Suppressor macrophage treated with lipopolysaccharide for 4 hours (primary cell): ENCODE measurements at regions not wholly inside any gene's neighbourhood (a gene's known extent, or its start where the extent isn't known, plus 50 kb on each side); places are given as distances from the start of the nearest gene placed in this dataset.

Experiments used
- DNase-seq: peaks from one replicate; pipeline ENCODE4 v3.0.0-alpha.2; 2020

DNA sequence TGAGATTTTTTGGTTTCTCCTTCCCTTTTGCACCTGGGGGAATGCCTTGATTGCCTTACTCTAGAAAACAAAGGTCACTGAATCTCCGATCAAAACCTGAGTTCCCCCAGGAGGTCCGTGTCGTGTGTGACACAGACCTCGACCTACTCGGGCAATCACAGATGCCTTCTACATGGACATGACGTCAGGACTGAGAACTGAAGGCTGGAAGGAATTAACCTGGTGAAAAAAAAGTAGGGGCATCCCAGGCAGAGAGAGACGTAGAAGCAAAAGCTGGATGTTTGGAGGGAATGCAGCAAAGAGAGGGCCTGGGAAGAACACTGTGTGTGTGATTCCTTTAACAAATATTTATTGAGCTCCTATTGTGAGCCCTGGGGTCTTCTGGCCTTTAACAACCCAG lies 178.0 kb downstream of the PRDM2 start:
- DNase-seq = no peak

DNA sequence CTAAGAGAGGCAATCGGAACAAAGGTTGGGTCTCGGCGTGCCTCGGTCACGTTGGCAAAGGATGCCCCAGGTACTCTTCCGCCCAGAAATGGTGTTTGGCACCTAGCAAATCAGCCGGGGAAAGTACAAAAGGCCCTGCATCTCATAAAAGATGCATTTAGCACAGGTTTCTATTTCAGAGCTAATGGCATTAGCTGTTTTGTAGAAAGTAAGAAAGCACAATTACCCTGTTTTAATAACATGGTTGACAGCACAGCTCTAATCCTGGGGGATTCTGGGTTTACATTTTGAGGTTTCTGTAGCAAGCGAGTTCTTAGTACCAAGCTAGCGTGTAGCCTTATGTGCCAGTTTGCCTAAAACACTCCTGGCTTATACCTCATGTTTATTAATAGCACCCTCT lies 178.5 kb downstream of the PRDM2 start:
- no peak for DNase-seq

DNA sequence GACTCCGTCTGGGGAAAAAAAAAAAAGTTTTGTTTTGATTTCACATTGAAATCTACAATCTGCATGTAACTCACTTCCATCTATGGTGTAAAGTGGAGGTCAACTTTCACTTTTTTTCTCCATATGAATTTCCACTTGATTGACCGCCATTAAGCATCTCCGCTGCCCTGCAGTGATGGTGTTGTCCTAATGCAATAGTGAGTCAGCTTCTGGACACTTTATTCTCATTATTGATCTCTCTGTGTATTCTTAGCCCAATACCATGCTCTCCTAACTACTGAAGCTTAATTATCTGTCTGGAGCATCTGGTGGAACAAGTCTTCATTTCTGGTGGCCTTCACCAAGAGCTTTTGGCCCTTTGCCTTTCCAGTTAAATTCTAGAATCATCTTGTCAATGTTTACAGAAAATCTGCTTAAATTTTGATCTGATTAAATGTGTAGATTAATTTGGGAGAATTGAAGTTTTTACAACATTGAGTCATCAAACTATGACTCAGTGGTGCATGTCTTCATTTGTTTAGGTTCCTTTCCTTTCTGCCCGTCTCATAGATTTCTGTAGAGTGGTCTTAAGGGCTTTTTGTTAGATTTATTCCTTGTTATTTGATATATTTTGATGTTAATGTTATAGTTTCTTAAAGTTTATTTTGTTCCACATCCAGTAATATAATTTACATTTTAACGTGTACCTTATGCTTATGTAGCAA lies 181.5 kb downstream of the PRDM2 start:
- DNase-seq = no peak

DNA sequence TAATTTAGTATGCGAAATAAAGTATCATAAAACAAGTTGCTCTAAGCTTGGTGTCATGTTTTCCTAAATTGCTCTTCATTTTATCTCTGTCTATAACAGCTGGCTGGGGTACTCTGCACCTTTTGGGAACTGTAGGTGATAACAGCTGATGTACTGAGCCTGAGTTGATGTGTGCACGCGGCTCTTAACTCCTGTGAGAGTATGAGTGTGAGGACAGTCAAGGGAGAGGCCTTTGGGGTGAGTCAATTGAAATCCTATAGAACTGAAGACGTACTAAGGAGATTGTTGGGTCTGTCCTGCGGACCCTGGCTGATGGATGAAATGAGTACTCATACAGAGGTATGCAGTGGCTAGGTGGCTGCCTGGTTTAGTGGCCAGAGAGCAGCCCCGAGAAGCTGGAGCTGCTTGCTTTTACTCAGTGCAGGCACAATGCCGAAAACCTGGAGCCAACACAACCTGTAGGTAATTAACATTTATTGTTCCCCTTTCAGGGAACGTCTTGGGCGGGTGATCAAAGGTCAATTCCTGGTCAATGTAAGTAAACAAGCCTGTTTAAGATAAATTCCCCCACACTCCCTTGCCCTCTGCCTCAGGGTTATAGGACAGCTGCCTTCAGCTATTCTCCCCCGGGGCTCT lies 188.5 kb downstream of the PRDM2 start:
- DNase-seq = no peak

DNA sequence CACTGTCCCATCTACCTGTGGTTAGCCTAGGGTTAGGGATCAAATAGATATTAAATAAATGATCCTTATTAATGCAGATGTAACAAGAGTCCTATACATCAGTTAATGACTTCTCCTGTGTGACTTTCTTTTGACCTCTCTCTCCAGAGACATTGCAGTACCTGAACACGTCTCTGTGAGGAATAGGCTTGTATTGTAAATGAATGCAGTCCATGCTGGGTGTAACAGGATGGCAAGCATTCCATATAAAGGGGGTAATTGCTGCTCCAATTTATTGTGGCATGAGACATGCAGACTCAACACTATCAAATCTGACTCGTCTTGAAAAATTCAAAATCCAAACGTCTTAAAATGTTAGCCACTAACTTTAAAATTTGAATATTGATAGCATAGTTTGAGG lies 189.5 kb downstream of the PRDM2 start:
- no peak for DNase-seq

DNA sequence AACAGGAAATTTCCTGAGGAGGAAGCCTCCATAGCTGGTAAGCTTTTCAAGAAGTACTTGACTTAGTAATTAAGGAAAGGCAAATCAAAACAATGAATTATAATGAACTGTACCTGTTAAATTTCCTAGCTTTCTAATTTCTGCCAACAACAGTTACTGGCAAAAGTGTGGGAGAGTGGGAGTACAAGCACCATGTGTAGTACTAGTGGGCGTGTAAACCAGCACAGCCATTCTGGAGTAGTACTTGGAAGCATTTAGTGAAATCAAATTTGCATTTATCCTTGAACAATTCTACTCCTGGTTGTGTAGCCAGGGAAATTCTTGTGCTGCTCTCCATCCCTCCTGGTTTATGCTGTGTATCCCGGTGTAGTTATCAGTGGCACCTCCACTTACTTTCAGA lies 190.8 kb downstream of the PRDM2 start:
- DNase-seq = no peak

DNA sequence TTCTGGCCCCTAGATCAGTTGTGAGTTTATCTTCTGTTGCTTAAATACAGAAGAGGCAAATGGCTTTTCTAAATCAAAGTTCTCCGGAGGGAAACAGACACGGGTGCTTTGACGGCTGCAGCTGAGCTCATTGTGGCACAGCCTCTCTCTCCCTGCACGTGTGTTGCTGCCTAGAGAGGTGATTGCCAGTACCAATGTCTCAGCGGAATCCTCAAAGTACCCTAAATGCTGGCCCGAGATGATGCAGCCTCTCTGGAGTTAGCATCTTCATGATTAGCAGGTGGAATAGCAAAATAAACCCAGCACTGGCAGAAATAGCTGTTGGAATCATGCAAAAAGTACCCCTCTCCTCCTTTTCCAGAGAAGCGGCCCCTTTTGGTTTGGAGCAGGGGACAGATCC lies 192.2 kb downstream of the PRDM2 start:
- no peak for DNase-seq

DNA sequence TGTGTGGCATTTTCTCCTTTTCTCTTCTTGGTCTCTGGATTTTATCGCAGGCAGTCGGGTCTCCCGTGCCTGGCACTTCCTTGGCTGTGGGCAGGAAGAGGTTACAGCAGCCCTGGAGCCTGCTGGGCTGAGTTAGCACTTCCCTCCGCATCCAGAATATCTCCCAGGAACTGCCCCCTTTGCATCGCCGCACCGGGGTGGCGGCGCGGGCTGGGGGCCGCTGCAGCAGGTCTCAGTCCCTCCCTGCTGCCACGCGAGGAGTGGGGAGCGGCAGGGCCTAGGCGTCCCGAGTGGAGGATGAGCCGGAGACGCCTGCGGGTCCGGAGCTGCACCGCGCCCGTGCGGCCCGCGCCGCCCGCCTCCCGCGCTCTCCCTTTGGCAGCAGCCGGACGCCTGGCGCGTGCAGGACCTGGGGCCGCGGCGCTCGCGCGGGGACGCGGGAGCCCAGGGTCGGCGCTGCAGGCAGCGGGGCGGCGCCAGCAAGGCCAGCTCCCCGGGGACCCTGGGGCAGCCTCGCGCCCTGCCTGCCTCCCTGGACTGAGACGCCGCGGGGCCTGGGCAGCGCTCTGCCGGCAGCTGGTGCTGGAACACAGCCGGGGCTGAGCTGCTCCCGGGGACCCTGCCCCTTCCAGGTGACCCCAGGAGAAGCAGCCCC lies 192.8 kb downstream of the PRDM2 start:
- no peak for DNase-seq

DNA sequence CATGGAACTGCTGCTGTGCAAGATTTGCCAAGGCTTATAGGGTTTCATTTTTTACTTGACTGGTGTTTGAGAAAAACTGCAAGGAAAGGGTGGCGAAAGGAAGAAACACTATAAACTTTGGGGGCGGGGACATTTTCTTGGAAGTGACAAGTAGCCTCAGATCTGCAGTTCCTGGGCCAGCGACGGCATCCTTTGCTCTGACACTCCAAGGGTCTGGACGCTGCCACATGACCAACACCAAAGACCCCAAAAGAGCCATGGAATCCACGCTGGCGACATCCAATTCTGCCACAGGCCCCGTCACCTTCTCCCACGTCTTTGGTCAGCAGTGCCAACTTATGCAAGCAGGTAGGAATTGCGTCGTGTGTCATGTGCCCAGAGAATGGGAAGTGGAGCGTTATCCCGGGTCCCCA lies 193.4 kb downstream of the PRDM2 start:
- no peak for DNase-seq

DNA sequence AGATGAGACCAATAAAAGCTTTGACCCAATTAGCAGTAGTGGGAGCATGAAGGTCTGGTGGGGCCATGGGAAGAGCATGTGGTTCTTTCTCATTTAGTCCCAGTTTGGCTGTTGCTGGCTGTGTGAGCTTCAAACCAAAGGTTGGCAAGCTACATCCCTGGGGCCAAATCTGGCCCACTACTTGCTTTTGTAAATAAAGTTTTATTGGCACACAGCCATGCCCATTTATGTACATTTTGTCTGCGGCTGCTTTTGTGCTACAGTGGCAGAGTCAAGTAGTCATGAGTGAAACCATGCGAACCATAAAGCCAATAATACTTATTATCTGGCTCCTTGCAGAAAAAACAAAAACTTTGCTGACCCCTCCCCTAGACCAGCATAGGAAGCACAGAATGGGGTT lies 196.9 kb downstream of the PRDM2 start:
- no peak for DNase-seq

DNA sequence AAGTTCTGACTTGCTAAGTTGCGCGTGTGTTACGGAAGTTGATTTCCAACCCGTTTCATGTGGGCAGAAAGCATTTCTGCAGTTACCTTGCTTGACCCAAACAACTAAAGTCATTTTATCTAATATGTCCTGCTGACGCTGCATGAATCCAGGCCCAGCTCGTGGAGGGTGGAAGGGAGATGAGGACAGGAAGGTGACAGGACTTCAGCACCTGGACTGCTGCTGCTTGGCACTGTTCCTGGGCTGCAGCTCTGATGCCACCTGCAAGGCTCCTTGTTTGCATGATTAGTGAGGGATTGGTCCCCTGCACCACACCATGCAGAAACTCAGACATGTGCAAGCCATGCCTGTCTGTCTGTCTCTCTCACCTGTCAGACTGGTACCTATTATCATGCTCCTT lies 198.4 kb downstream of the PRDM2 start:
- DNase-seq = no peak

DNA sequence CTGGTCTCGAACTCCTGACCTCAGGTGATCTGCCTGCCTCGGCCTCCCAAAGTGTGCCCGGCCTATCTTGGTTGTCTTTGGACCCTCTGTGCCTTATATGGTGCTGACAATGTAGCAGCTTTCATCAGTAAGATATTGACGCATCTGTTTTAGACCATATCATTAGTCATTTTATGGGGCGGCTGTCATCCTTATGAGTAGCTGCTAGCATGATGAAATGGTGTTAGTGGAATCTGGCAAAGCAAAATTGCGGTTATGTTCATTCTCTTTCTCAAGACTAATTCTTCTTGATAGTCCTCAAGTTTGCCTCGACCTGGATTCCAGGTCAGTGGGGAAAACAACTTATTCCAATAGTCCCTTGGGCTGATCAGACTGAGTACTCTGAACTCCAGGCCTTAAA lies 199.9 kb downstream of the PRDM2 start:
- no peak for DNase-seq

DNA sequence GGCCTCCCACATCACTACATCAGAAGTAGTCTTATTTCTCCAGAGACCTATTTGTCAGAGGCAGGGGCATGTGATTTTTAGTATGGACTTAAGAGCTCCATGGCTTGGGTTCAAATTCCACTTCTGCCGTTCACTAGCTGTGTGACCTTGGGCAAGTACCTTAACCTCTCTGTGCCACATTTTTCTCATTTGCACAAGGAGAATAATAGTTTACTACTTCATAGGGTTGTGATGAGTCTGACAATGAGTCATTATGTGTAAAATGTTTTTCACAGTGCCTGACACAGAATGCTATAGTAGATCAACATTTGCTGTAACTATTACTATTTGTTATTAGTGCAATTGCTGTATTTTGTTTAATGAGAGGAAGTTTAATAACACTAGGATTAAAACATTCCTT lies 200.6 kb downstream of the PRDM2 start:
- no peak for DNase-seq

DNA sequence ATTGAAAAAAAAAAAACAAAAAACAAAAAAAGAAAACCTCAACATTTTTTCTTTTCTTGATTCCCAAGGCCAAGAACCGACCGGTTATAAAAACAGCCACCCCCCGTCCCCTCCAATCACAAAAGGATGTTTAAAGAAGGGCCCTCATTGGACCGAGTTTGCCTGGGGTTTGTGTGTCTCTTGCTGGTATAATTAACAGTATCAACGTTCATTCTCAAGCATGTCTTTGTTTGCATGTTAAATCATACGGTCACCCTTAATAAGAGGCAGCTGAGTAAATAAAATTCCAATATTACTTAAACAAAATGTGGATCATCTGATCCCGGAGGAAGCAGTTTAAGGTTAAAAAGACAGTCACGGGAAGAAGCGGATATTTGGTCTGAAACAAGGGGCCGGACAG lies 201.1 kb downstream of the PRDM2 start:
- no peak for DNase-seq

DNA sequence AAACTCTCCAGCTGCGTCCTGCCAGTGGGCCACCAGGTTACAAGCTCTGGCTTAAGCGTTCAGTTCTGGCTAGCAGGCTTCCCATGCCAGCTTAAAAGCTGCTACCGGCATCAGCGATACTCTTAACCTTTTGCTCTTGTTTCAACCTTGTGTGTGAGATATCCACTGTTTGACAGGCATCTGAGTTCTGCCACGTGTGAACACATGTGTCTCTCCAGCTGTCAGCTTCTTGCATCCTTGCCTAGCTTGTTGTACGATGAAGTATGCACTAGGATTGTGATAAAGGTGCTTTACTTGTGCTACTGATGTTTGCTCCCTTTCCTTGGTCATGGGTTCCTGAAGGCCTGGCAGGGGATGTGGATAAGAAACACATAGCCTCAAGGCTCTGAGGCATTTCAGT lies 201.6 kb downstream of the PRDM2 start:
- no peak for DNase-seq

DNA sequence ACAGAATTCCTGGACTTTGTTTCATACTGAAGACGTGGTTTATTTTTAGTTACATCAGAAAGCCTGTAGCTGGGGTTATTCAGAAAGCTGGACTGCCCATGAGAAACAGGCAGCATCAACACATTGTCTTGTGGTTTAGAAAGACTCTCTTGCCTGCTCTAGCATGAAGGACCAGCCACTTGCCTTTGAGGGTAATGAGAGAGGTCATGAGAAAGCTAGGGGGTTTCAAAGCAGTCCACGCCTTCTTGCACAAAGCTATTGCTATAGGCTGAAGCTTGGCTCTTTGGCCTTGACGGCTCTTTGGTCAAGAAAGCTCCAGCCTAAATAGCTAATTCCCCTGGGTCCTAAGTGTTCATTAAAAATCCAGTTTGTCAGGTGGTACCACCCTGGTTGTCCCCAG lies 208.1 kb downstream of the PRDM2 start:
- no peak for DNase-seq

DNA sequence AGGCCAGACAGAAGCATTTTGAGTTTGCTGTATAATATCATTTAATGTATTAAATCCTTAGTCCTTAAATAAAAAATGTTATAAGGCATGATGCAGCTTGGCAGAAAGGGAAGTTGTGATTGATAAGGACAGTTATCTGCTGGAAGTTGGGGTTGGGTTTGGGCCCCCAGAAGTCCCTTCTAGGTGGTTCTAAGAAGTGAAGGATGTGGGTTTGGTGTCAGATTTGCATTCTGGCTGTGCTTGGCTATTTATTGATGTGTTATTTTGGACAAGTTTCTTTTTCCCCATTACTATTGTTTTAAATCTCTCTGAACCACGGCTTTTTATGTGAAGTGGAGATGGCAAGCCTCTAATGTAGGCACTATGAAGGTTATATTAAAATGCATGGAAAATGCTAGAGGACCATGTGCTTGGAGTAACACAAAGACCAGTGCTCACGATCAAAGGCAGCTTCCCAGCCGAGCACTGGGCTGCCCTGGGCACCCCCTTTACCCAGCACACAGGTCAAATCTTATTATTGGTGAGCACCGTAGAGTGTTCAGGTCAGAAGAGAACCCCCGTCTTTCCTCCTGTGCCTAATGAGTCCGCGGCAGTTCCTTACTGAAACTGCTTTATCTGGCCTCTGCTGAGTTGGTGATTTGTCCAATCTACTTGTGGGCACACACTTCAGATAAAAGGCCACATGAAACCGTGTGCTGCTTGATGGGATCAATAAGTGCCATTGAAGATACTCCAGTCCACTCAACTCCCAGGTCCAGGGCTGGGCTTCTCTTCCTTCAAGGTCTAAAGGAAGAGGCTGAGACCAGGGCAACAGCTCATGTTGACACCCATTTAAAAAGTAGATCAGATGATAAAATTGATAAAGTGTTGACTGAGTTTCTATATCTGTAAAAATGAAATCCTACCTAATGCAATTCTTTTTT lies 212.0 kb downstream of the PRDM2 start:
- no peak for DNase-seq

DNA sequence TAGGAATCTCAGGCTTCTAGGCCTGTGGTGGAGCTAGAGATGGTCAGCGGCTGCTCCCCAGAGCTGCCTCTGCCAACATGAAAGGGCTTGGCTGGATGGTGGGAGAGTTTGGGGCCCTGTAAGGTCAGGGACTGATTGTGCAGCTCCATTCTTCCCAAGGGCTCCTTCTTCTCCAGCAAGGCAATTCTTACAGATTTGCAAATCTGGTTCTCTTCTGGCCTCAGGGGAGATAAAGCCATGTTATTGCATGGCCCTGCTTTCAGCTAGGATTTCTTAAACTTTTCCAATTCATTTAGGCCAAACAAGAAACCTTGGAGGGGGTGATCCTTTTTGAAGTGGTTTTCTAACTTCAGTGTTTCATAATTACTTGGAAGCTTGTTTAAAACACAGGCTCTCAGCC lies 213.4 kb downstream of the PRDM2 start:
- DNase-seq = no peak

DNA sequence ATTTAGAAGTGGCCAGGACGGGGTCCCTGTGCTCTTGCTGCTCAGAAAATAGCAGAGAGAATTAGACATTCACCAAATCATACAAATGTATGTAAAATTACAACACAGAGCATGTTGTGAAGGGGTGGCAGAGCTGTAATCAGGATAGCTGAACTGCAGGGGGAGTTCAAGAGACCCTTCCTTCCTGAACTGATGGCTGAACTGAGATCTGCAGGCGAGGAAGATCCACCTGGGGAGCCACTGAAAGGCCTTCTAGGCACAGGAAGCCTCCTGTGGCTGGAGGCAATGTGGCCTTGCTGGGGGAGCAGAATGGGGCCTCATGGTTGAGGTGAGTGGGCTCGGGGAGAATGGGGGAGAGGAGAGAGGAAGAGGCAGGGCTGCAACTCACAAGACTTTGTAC lies 216.5 kb downstream of the PRDM2 start:
- no peak for DNase-seq

DNA sequence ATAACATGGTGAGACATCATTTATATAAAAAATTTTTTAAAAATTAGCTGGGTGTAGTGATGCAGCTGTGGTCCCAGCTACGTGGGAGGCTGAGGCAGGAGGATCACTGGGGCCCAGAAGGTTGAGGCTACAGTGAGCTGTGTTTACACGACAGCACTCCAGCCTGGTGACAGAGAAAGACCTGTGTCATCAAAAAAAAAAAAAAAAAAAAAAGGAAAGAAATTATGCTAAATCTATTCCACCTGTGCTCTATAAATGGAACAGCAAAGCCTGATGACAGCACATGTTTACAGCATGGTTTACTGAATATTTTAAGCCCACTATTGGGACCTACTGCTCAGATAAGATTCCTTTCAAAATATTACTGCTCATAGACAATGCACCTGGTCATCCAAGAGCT lies 217.6 kb downstream of the PRDM2 start:
- no peak for DNase-seq

DNA sequence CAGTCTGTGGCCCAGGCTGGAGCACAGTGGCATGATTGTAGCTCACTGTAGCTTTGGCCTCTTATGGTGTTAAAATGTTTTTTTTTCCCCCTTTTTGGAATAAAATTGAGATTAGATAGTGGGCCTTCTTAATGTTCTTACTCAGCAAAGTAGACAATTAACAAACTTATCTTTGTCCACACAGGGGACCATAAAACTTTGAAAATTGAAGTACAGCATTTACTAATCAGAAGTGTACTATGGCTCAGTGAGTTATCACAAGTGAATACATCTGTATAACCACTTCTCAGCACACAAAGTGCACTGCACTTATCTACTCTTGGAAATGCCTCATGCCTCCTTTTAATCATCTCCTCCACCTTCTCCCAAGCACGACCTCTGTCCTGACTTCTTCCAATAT lies 218.9 kb downstream of the PRDM2 start:
- no peak for DNase-seq

DNA sequence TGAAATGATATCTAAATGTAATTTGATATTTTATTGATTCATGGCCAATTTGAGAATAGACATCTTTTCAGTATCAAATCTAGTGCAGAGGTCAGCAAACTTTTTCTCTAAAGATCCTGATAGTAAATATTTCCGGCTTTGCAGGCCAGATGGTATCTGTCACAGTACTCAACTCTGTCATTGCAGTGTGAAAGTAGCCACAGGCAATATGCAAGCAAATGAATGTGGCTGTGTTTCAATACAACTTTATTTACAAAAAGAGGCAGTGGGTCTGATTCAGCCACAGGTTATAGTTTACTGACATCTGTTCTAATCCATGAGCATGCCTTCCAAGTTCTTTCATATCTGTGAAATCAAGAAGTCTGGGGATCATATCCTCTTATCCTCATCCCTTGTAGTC lies 221.2 kb downstream of the PRDM2 start:
- no peak for DNase-seq

DNA sequence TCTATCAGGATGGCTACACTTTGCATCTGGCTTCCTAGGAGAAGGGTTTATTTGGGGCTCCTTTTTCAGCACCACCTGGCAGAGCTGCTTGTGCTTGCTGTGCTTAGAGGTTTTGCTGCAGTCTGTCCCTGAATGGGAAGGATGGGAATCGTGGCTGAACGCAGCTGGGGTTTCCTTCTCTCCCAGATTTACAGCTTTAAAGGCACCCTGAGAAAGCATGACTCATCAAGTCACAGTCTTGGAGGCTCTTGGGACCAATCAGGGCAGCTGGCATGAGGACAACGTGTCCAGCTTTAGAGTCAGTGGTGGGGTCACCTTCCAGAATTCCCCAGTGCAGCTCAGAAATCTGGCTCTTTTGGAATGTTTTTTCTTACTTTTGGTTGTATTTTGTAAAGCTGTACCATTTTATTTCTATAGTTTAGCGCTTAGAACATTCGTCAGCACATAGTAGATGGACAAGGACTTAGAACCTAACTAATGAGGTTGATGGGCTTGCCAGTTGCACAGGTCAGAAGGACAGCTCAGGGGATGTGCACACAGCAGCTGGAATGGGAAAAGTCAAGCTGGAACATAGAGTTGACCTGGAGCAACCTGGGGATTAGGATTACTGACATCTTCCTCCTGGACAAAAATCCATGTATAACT lies 222.6 kb downstream of the PRDM2 start:
- DNase-seq = no peak
